ENCODE measurements at regions not wholly inside any gene's neighbourhood (a gene's known extent, or its start where the extent isn't known, plus 50 kb on each side); places are given as distances from the start of the nearest gene placed in this dataset.

DNA sequence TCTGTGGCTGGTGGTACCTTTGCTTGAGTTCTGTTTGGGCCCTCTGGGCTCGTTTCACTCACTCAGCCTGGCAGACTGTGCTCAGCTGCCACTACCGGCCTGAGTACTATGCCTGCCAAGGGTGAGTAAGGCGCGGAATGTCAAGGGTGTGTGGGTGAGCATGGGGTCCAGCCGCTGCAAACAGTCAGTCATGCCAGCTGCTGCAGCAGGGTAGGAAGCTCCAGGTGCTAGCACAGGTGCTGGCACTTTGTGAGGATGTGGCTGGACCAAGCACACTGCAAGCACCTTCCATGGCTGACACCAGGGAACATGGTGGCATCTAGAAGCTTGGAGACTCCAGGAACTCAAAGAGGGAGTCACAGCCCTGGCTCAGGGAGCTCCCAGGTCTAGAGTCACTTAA lies 368.6 kb upstream of the ACO1 start:
- WGBS (ENCODE audit: insufficient coverage) = 80% methylated on average over 5 of the region's 5 CpGs
- Mint-ChIP-seq H3K27ac (no peak overlapping the region), H3K36me3 (no peaks in the 10 kb centered on the region), H3K4me1 (no peaks in the 10 kb centered on the region), H3K4me3 (no peak overlapping the region), H3K27me3 (no peaks in the 10 kb centered on the region), H3K9me3 (peaks cover 0 to 2% (median 0%) of the 10 kb centered on the region in 3 donors)
- DNase-seq (no peak), ATAC-seq (replicated peaks in 1 of 4) (no peak)
- Histone ChIP-seq H3K4me3 (ENCODE audit: control insufficient read depth in 1 of 2, extremely low read depth in 1 of 2, low read length in 1 of 2) (no peak overlapping the region), H3K9me3 (no peaks in the 10 kb centered on the region), H3K4me1 (ENCODE audit: control insufficient read depth in 1 of 2, extremely low read depth in 1 of 2, insufficient read depth in 2 of 2, low read length in 2 of 2) (no peaks in the 10 kb centered on the region), H3K36me3 (ENCODE audit: control insufficient read depth in 2 of 2, extremely low read depth in 1 of 2, insufficient read depth in 1 of 2, low read length in 1 of 2) (no peaks in the 10 kb centered on the region), H3K27ac (ENCODE audit: low read length) (no peak overlapping the region), H3K27me3 (replicated peaks in 1 of 2; ENCODE audit: control insufficient read depth in 2 of 2, extremely low read depth in 1 of 2, insufficient read depth in 2 of 2, low read length in 1 of 2) (peaks cover 0 to 3% of the 10 kb centered on the region in 2 experiments)
- POLR2A ChIA-PET = no interaction called here
- CTCF ChIA-PET = no interaction called here

DNA sequence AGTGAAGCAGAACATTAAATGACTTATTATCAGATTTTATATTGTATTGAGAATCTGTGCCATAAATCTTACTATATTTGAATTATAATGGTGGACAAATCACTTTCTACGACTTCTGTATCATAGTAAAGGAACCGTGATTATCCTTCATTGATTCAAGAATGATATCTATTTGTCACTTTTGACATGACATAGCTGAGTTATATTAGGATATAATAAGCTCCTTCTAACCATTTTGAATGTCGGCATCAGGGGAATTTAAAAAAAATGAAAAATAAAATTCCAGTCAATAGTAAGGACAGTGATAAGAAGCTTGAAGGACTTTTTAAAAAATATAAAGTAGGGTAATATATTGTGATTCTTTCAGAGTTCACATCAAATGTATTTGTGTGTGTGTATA lies 338.9 kb upstream of the ACO1 start:
- Mint-ChIP-seq H3K27ac (no peak overlapping the region), H3K4me3 (no peak overlapping the region), H3K36me3 (no peaks in the 10 kb centered on the region), H3K9me3 (peaks cover 0 to 3% (median 0%) of the 10 kb centered on the region in 3 donors), H3K27me3 (no peaks in the 10 kb centered on the region), H3K4me1 (no peaks in the 10 kb centered on the region)
- Histone ChIP-seq H3K36me3 (ENCODE audit: control insufficient read depth in 2 of 2, extremely low read depth in 1 of 2, insufficient read depth in 1 of 2, low read length in 1 of 2) (no peaks in the 10 kb centered on the region), H3K4me1 (ENCODE audit: control insufficient read depth in 1 of 2, extremely low read depth in 1 of 2, insufficient read depth in 2 of 2, low read length in 2 of 2) (no peaks in the 10 kb centered on the region), H3K27ac (ENCODE audit: low read length) (no peak overlapping the region), H3K27me3 (replicated peaks in 1 of 2; ENCODE audit: control insufficient read depth in 2 of 2, extremely low read depth in 1 of 2, insufficient read depth in 2 of 2, low read length in 1 of 2) (no peaks in the 10 kb centered on the region), H3K4me3 (ENCODE audit: control insufficient read depth in 1 of 2, extremely low read depth in 1 of 2, low read length in 1 of 2) (no peak overlapping the region), H3K9me3 (no peaks in the 10 kb centered on the region)
- DNase-seq = no peak
- ATAC-seq (replicated peaks in 1 of 4) = no peak
- POLR2A ChIA-PET = no interaction called here
- no CpG with 5 or more reads among the region's 3 CpGs for WGBS (ENCODE audit: insufficient coverage)
- CTCF ChIA-PET = no interaction called here

- Histone ChIP-seq H3K9me3 (no peaks in the 10 kb centered on the region), H3K4me1 (ENCODE audit: control insufficient read depth in 1 of 2, extremely low read depth in 1 of 2, insufficient read depth in 2 of 2, low read length in 2 of 2) (no peaks in the 10 kb centered on the region), H3K27ac (ENCODE audit: low read length) (no peak overlapping the region), H3K36me3 (ENCODE audit: control insufficient read depth in 2 of 2, extremely low read depth in 1 of 2, insufficient read depth in 1 of 2, low read length in 1 of 2) (no peaks in the 10 kb centered on the region), H3K4me3 (ENCODE audit: control insufficient read depth in 1 of 2, extremely low read depth in 1 of 2, low read length in 1 of 2) (no peak overlapping the region), H3K27me3 (replicated peaks in 1 of 2; ENCODE audit: control insufficient read depth in 2 of 2, extremely low read depth in 1 of 2, insufficient read depth in 2 of 2, low read length in 1 of 2) (peaks cover 0 to 2% of the 10 kb centered on the region in 2 experiments)
- ChIA-PET CTCF (no interaction called here), POLR2A (no interaction called here)
- H3K36me3 Mint-ChIP-seq = no peaks in the 10 kb centered on the region
- H3K9me3 Mint-ChIP-seq = no peaks in the 10 kb centered on the region
- no CpG with 5 or more reads among the region's 1 CpG for WGBS (ENCODE audit: insufficient coverage)
- no peaks in the 10 kb centered on the region for H3K4me1 Mint-ChIP-seq
- no peak for ATAC-seq (replicated peaks in 1 of 4)
- no peak for DNase-seq
- H3K27ac Mint-ChIP-seq = no peak overlapping the region
- H3K27me3 Mint-ChIP-seq = no peaks in the 10 kb centered on the region
- H3K4me3 Mint-ChIP-seq = no peak overlapping the region
Measured at GRCh38 chr9:32067261-32067660, 317.2 kb upstream of the ACO1 start.

GRCh38 chr9:32069169-32069813 lies 315.2 kb upstream of the ACO1 start:
- no peaks in the 10 kb centered on the region for H3K4me1 ChIP-seq (ENCODE audit: control insufficient read depth in 1 of 2, extremely low read depth in 1 of 2, insufficient read depth in 2 of 2, low read length in 2 of 2)
- peaks cover 0 to 2% of the 10 kb centered on the region in 2 experiments for H3K27me3 ChIP-seq (replicated peaks in 1 of 2; ENCODE audit: control insufficient read depth in 2 of 2, extremely low read depth in 1 of 2, insufficient read depth in 2 of 2, low read length in 1 of 2)
- no peak overlapping the region for H3K4me3 ChIP-seq (ENCODE audit: control insufficient read depth in 1 of 2, extremely low read depth in 1 of 2, low read length in 1 of 2)
- Mint-ChIP-seq H3K27ac (no peak overlapping the region), H3K9me3 (no peaks in the 10 kb centered on the region), H3K27me3 (no peaks in the 10 kb centered on the region), H3K4me1 (no peaks in the 10 kb centered on the region), H3K36me3 (no peaks in the 10 kb centered on the region), H3K4me3 (no peak overlapping the region)
- CTCF ChIA-PET = interaction anchor here in 1 of 2 donors (0.6 kb wide), 1 partner anchor 831 kb away, joined by 3 read pairs; no protein-coding TSS in a partner anchor
- POLR2A ChIA-PET = interaction anchor here in 1 of 2 donors (0.6 kb wide), 1 partner anchor 22 kb away, joined by 3 read pairs; no protein-coding TSS in a partner anchor
- DNase-seq = no peak
- H3K36me3 ChIP-seq (ENCODE audit: control insufficient read depth in 2 of 2, extremely low read depth in 1 of 2, insufficient read depth in 1 of 2, low read length in 1 of 2) = no peaks in the 10 kb centered on the region
- no peak overlapping the region for H3K27ac ChIP-seq (ENCODE audit: low read length)
- no peak for ATAC-seq (replicated peaks in 1 of 4)
- H3K9me3 ChIP-seq = no peaks in the 10 kb centered on the region
- 56% methylated on average over 6 of the region's 9 CpGs for WGBS (ENCODE audit: insufficient coverage)

DNA sequence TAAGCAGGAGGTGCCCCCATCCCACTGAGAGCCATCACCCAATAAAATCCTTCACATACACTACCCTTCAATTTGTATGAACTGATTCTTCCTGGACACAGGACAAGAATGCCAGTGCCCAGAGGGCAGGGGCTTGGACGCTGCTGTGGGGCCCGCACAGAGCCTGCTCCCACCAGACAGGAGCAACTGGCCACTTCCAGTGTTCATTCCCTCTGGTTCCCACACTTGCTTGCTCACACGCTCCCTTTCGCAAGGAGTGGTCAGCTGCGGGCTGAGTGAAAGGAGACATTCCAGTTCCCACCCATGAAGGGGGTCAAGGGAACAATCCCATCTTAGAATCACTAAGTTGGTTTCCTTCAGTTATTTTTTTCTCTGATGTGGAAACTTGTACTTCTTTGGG lies 314.5 kb upstream of the ACO1 start:
- H3K4me3 Mint-ChIP-seq = no peak overlapping the region
- H3K27ac Mint-ChIP-seq = no peak overlapping the region
- Histone ChIP-seq H3K27me3 (replicated peaks in 1 of 2; ENCODE audit: control insufficient read depth in 2 of 2, extremely low read depth in 1 of 2, insufficient read depth in 2 of 2, low read length in 1 of 2) (peaks cover 0 to 2% of the 10 kb centered on the region in 2 experiments), H3K4me3 (ENCODE audit: control insufficient read depth in 1 of 2, extremely low read depth in 1 of 2, low read length in 1 of 2) (no peak overlapping the region), H3K27ac (ENCODE audit: low read length) (no peak overlapping the region), H3K36me3 (ENCODE audit: control insufficient read depth in 2 of 2, extremely low read depth in 1 of 2, insufficient read depth in 1 of 2, low read length in 1 of 2) (no peaks in the 10 kb centered on the region), H3K9me3 (no peaks in the 10 kb centered on the region), H3K4me1 (ENCODE audit: control insufficient read depth in 1 of 2, extremely low read depth in 1 of 2, insufficient read depth in 2 of 2, low read length in 2 of 2) (no peaks in the 10 kb centered on the region)
- ChIA-PET CTCF (interaction anchor here in 1 of 2 donors (0.6 kb wide), 1 partner anchor 831 kb away, joined by 3 read pairs; no protein-coding TSS in a partner anchor), POLR2A (interaction anchor here in 1 of 2 donors (0.6 kb wide), 1 partner anchor 22 kb away, joined by 3 read pairs; no protein-coding TSS in a partner anchor)
- DNase-seq = no peak
- 96% methylated on average over 2 of the region's 5 CpGs for WGBS (ENCODE audit: insufficient coverage)
- no peaks in the 10 kb centered on the region for H3K27me3 Mint-ChIP-seq
- H3K9me3 Mint-ChIP-seq = peaks cover 0 to 5% (median 3%) of the 10 kb centered on the region in 3 donors
- no peaks in the 10 kb centered on the region for H3K4me1 Mint-ChIP-seq
- no peak for ATAC-seq (replicated peaks in 1 of 4)
- no peaks in the 10 kb centered on the region for H3K36me3 Mint-ChIP-seq

GRCh38 chr9:32072570-32072969 lies 311.9 kb upstream of the ACO1 start:
- ChIA-PET POLR2A (no interaction called here), CTCF (interaction anchor here in 1 of 2 donors (0.5 kb wide), 1 partner anchor 10 kb away, joined by 4 read pairs; no protein-coding TSS in a partner anchor)
- Histone ChIP-seq H3K4me3 (ENCODE audit: control insufficient read depth in 1 of 2, extremely low read depth in 1 of 2, low read length in 1 of 2) (no peak overlapping the region), H3K36me3 (ENCODE audit: control insufficient read depth in 2 of 2, extremely low read depth in 1 of 2, insufficient read depth in 1 of 2, low read length in 1 of 2) (no peaks in the 10 kb centered on the region), H3K9me3 (no peaks in the 10 kb centered on the region), H3K27ac (ENCODE audit: low read length) (no peak overlapping the region), H3K27me3 (replicated peaks in 1 of 2; ENCODE audit: control insufficient read depth in 2 of 2, extremely low read depth in 1 of 2, insufficient read depth in 2 of 2, low read length in 1 of 2) (peaks cover 0 to 2% of the 10 kb centered on the region in 2 experiments), H3K4me1 (ENCODE audit: control insufficient read depth in 1 of 2, extremely low read depth in 1 of 2, insufficient read depth in 2 of 2, low read length in 2 of 2) (no peaks in the 10 kb centered on the region)
- H3K27ac Mint-ChIP-seq = no peak overlapping the region
- H3K9me3 Mint-ChIP-seq = peaks cover 0 to 5% (median 4%) of the 10 kb centered on the region in 3 donors
- H3K4me3 Mint-ChIP-seq = no peak overlapping the region
- WGBS (ENCODE audit: insufficient coverage) = no CpG with 5 or more reads among the region's 2 CpGs
- no peaks in the 10 kb centered on the region for H3K27me3 Mint-ChIP-seq
- DNase-seq = no peak
- ATAC-seq (replicated peaks in 1 of 4) = no peak
- no peaks in the 10 kb centered on the region for H3K4me1 Mint-ChIP-seq
- H3K36me3 Mint-ChIP-seq = no peaks in the 10 kb centered on the region

Data from T-cell (primary cell).